ENCODE measurements at regions not wholly inside any gene's neighbourhood (a gene's known extent, or its start where the extent isn't known, plus 50 kb on each side); places are given as distances from the start of the nearest gene placed in this dataset.

- peak in 1 of 2 donors; percentile 40 for DNase-seq
- no peak for TF ChIP-seq CTCF (IDR thresholded peaks at IDR 0.05)
- H3K9me3 ChIP-seq, result no peaks in the 10 kb centered on the region
- no peak overlapping the region for H3K27ac ChIP-seq
- intact Hi-C loops (cut with DNase I; ENCODE audit: low total_unique reads), result no loop called here
- H3K27me3 ChIP-seq, result no peaks in the 10 kb centered on the region
- no peaks in the 10 kb centered on the region for H3K4me1 ChIP-seq
- no peak overlapping the region for H3K4me3 ChIP-seq
- H3K36me3 ChIP-seq, result no peaks in the 10 kb centered on the region
Observed at GRCh38 chr5:2134543-2135292, 252.0 kb upstream of the IRX4 start.

- no peak for TF ChIP-seq CTCF (IDR thresholded peaks at IDR 0.05)
- Histone ChIP-seq H3K4me3 (no peak overlapping the region), H3K4me1 (no peaks in the 10 kb centered on the region), H3K27me3 (no peaks in the 10 kb centered on the region), H3K9me3 (no peaks in the 10 kb centered on the region), H3K36me3 (no peaks in the 10 kb centered on the region), H3K27ac (no peak overlapping the region)
- intact Hi-C loops (cut with DNase I; ENCODE audit: low total_unique reads), result no loop called here
- DNase-seq, result no peak
Observed at GRCh38 chr5:2133936-2134335, 251.2 kb upstream of the IRX4 start.

GRCh38 chr5:2133080-2133479, 250.4 kb upstream of the IRX4 start:
- intact Hi-C loops (cut with DNase I; ENCODE audit: low total_unique reads), result no loop called here
- Histone ChIP-seq H3K4me3 (no peak overlapping the region), H3K4me1 (no peaks in the 10 kb centered on the region), H3K36me3 (no peaks in the 10 kb centered on the region), H3K27me3 (no peaks in the 10 kb centered on the region), H3K9me3 (no peaks in the 10 kb centered on the region), H3K27ac (no peak overlapping the region)
- DNase-seq, result peak in 1 of 2 donors; percentile 31
- TF ChIP-seq CTCF (IDR thresholded peaks at IDR 0.05), result no peak

GRCh38 chr5:2132497-2132847, 249.7 kb upstream of the IRX4 start:
- no peak for TF ChIP-seq CTCF (IDR thresholded peaks at IDR 0.05)
- Histone ChIP-seq H3K9me3 (no peaks in the 10 kb centered on the region), H3K27me3 (no peaks in the 10 kb centered on the region), H3K4me1 (no peaks in the 10 kb centered on the region), H3K4me3 (no peak overlapping the region), H3K27ac (no peak overlapping the region), H3K36me3 (no peaks in the 10 kb centered on the region)
- intact Hi-C loops (cut with DNase I; ENCODE audit: low total_unique reads), result no loop called here
- DNase-seq, result peak in 1 of 2 donors; percentile 63

- intact Hi-C loops (cut with DNase I; ENCODE audit: low total_unique reads), result no loop called here
- DNase-seq, result peak in 1 of 2 donors; percentile 45
- no peak for TF ChIP-seq CTCF (IDR thresholded peaks at IDR 0.05)
Observed at GRCh38 chr5:2131826-2132496, 249.2 kb upstream of the IRX4 start.

More at GRCh38 chr5:2131826-2132496, 249.2 kb upstream of the IRX4 start:
- no peaks in the 10 kb centered on the region for H3K27me3 ChIP-seq
- no peaks in the 10 kb centered on the region for H3K9me3 ChIP-seq
- no peaks in the 10 kb centered on the region for H3K4me1 ChIP-seq
- H3K27ac ChIP-seq, result no peak overlapping the region
- H3K36me3 ChIP-seq, result no peaks in the 10 kb centered on the region
- H3K4me3 ChIP-seq, result no peak overlapping the region

Measured in tibial artery (tissue), 4 donors.